Astrocyte (in vitro differentiated cells and primary cell): ENCODE measurements at regions not wholly inside any gene's neighbourhood (a gene's known extent, or its start where the extent isn't known, plus 50 kb on each side); places are given as distances from the start of the nearest gene placed in this dataset.
"Not testable (repeated sequence)": the region's sequence is repeated elsewhere in the genome, so short reads cannot be mapped to it uniquely, and the experiment has no call there.

Source experiments
- DNase-seq: peaks from one replicate; pipeline ENCODE4 v3.0.0-alpha.2; 2010; ENCODE audit warnings: low read depth
- FAIRE-seq: peaks from 2 replicates; lab custom pipeline; 2011; peaks lifted over from hg19 to GRCh38; lab: Jason Lieb, UNC
- H2AFZ ChIP-seq: 2 replicates; pipeline ENCODE4 v1.6.0; 2012; ENCODE audit warnings: low read depth, low read length, inconsistent platforms
- H3K27ac ChIP-seq: 2 replicates; pipeline ENCODE4 v1.5.1; 2011; ENCODE audit warnings: low read depth, low read length, inconsistent platforms
- H3K27me3 ChIP-seq: 2 replicates; pipeline ENCODE4 v1.6.0; 2011; ENCODE audit warnings: low read length, inconsistent platforms; ENCODE audit not compliant: insufficient read depth
- H3K36me3 ChIP-seq: 2 replicates; pipeline ENCODE4 v1.5.1; 2011; ENCODE audit warnings: low read length, inconsistent platforms; ENCODE audit not compliant: insufficient read depth
- H3K4me1 ChIP-seq: 2 replicates; pipeline ENCODE4 v1.5.1; 2011; ENCODE audit warnings: low read length, inconsistent platforms; ENCODE audit not compliant: insufficient read depth
- H3K4me2 ChIP-seq: 2 replicates; pipeline ENCODE4 v1.6.0; 2012; ENCODE audit warnings: low read length, inconsistent platforms
- H3K4me3 ChIP-seq: 2 replicates; pipeline ENCODE4 v1.5.1; 2011; ENCODE audit warnings: low read depth, mild to moderate bottlenecking, low read length, inconsistent platforms; ENCODE audit not compliant: insufficient read depth
- H3K79me2 ChIP-seq: 2 replicates; pipeline ENCODE4 v1.6.0; 2012; ENCODE audit warnings: mild to moderate bottlenecking, low read length, inconsistent platforms; ENCODE audit not compliant: insufficient read depth
- H3K9ac ChIP-seq: 2 replicates; pipeline ENCODE4 v1.6.0; 2012; ENCODE audit warnings: mild to moderate bottlenecking, low read length, inconsistent platforms
- H3K9me3 ChIP-seq: 2 replicates; pipeline ENCODE4 v1.5.1; 2012; ENCODE audit warnings: low read depth, mild to moderate bottlenecking, low read length, inconsistent platforms; ENCODE audit not compliant: insufficient read depth
- H4K20me1 ChIP-seq: 2 replicates; pipeline ENCODE4 v1.6.0; 2012; ENCODE audit warnings: low read length, inconsistent platforms; ENCODE audit not compliant: insufficient read depth
- H3K27ac Mint-ChIP-seq: one replicate; pipeline ENCODE4 v1.8.0; 2021; ENCODE audit warnings: mild to moderate bottlenecking, mixed read lengths; ENCODE audit not compliant: unreplicated experiment
- H3K27me3 Mint-ChIP-seq: one replicate; pipeline ENCODE4 v1.8.0; 2021; ENCODE audit warnings: low read depth, mixed read lengths; ENCODE audit not compliant: unreplicated experiment
- H3K36me3 Mint-ChIP-seq: one replicate; pipeline ENCODE4 v1.8.0; 2021; ENCODE audit warnings: low read depth, mixed read lengths; ENCODE audit not compliant: unreplicated experiment
- H3K4me1 Mint-ChIP-seq: one replicate; pipeline ENCODE4 v1.8.0; 2021; ENCODE audit warnings: low read depth, mixed read lengths; ENCODE audit not compliant: unreplicated experiment
- H3K4me3 Mint-ChIP-seq: one replicate; pipeline ENCODE4 v1.8.0; 2021; ENCODE audit warnings: mild to moderate bottlenecking, moderate library complexity, mixed read lengths; ENCODE audit not compliant: unreplicated experiment
- H3K9me3 Mint-ChIP-seq: one replicate; pipeline ENCODE4 v1.8.0; 2021; ENCODE audit warnings: mild to moderate bottlenecking, mixed read lengths; ENCODE audit not compliant: unreplicated experiment
- EZH2 ChIP-seq: IDR thresholded peaks from 2 replicates; pipeline ENCODE4 v1.6.1; 2012; ENCODE audit warnings: mild to moderate bottlenecking, low read length, inconsistent platforms; ENCODE audit not compliant: insufficient read depth
- TF ChIP-seq, protein P1 (sequence below): IDR thresholded peaks from 2 replicates; pipeline ENCODE4 v1.5.1; 2011; ENCODE audit warnings: low read depth, mild to moderate bottlenecking, inconsistent platforms, low read length, moderate library complexity; ENCODE audit not compliant: insufficient read depth

DNA sequence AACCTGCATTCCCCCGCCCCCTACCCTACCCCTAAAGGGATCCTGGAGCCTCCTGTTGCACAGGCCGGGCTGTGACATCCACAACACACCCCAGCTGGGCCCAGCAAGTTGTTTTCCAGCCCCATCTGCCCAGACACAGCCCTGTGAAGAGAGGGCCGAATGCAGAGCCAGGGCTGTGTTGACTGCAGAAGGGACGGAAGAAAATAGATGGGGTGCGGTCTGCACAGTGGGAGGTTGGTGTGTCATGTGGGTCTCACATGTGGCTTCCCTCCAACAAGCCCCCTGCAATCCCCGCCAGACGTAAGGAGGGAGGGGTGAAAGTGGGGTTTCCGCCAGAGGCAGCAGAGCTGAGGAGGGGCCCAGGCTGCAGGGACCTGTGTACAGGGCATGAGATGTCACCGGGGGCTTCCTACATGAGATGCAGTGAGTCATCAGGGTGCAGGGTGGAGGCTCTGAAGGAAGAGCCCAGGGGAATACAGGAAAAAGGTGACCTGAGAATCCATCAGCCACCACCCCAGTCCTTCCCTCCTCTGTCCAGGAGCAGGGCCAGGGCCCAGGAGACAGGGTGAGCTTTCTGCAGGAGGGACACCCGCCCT is 60.2 kb upstream of the SULF2 start:
- H3K36me3 ChIP-seq, H3K4me1 Mint-ChIP-seq, H3K36me3 Mint-ChIP-seq, H3K9ac ChIP-seq, H3K9me3 Mint-ChIP-seq, H4K20me1 ChIP-seq, H3K27me3 ChIP-seq, H3K4me3 Mint-ChIP-seq, H3K9me3 ChIP-seq, H3K27ac Mint-ChIP-seq, H3K4me3 ChIP-seq, H3K4me1 ChIP-seq, DNase-seq, H3K27ac ChIP-seq, H2AFZ ChIP-seq, H3K4me2 ChIP-seq, H3K79me2 ChIP-seq, FAIRE-seq: not testable (repeated sequence)
- H3K27me3 Mint-ChIP-seq, result peaks cover 18% of the 10 kb centered on the region

DNA sequence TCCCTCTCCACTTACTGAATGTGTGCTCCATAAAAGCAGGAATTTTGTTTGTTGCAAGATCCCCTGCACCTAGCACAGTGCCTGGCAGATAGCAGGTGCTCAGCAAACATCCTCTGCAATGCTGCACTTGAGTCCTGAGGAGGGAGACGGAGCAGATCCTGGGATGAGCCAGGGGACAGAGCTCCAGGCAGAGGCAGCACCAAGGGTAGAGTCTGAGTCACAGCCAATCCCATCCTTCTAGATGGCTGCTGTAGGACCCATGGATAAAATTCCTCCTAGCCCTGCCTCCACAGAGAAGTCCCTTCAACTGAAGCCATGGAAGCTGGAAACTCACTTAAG is 59.3 kb upstream of the SULF2 start:
- H3K4me1 Mint-ChIP-seq, H3K36me3 ChIP-seq, H3K36me3 Mint-ChIP-seq, H3K4me3 ChIP-seq, H3K27ac Mint-ChIP-seq, H2AFZ ChIP-seq, H3K9me3 ChIP-seq, H3K9me3 Mint-ChIP-seq, H3K9ac ChIP-seq, H3K4me3 Mint-ChIP-seq, H4K20me1 ChIP-seq, H3K79me2 ChIP-seq, H3K27ac ChIP-seq, DNase-seq, H3K4me1 ChIP-seq, H3K4me2 ChIP-seq, FAIRE-seq, H3K27me3 ChIP-seq: not testable (repeated sequence)
- peaks cover 22% of the 10 kb centered on the region for H3K27me3 Mint-ChIP-seq

DNA sequence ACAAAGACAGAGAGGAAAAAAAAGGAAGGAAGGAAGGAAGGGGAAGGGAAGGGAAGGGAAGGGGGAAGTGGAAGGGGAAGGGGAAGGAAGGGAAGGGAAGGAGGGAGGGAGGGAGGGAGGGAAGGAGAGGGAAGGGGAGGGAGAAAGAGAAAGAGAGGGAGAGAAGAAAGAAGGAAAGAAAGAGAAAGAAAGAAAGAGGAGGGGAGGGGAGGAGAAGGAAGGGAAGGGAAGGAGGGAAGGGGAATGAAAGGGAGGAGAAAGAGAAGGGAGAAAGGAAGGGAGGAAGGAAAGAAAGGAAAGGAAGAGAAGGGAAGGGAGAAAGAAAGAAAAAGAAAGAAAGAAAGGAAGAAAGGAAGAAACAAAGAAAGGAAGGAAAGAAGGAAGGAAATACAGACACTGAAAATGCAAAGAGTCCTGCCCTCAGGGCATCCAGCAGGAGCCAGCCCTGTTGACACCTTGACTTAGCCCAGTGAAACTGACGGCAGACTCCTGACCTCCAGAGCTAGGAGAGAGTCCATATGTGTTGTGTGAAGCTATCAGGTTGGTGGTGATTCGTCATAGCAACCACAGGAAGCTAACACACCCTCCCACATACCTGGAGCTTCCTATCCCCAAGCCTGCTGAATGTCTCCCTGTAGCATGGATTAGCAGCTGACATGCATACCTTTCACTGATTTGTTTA is 58.7 kb upstream of the SULF2 start:
- Mint-ChIP-seq H3K4me3 (no peak overlapping the region), H3K4me1 (peaks cover 9% of the 10 kb centered on the region), H3K27ac (no peak overlapping the region), H3K27me3 (peaks cover 22% of the 10 kb centered on the region), H3K36me3 (no peaks in the 10 kb centered on the region), H3K9me3 (no peaks in the 10 kb centered on the region)
- TF ChIP-seq EZH2, result no peak
- TF ChIP-seq, protein P1, sequence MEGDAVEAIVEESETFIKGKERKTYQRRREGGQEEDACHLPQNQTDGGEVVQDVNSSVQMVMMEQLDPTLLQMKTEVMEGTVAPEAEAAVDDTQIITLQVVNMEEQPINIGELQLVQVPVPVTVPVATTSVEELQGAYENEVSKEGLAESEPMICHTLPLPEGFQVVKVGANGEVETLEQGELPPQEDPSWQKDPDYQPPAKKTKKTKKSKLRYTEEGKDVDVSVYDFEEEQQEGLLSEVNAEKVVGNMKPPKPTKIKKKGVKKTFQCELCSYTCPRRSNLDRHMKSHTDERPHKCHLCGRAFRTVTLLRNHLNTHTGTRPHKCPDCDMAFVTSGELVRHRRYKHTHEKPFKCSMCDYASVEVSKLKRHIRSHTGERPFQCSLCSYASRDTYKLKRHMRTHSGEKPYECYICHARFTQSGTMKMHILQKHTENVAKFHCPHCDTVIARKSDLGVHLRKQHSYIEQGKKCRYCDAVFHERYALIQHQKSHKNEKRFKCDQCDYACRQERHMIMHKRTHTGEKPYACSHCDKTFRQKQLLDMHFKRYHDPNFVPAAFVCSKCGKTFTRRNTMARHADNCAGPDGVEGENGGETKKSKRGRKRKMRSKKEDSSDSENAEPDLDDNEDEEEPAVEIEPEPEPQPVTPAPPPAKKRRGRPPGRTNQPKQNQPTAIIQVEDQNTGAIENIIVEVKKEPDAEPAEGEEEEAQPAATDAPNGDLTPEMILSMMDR, result no peak
- Histone ChIP-seq H3K79me2 (no peaks in the 10 kb centered on the region), H3K4me3 (no peak overlapping the region), H3K4me1 (no peaks in the 10 kb centered on the region), H2AFZ (no peak overlapping the region), H3K27ac (no peak overlapping the region), H3K9me3 (no peaks in the 10 kb centered on the region), H3K9ac (no peak overlapping the region), H4K20me1 (no peaks in the 10 kb centered on the region), H3K27me3 (peaks cover 3% of the 10 kb centered on the region), H3K4me2 (no peak overlapping the region), H3K36me3 (no peaks in the 10 kb centered on the region)
- FAIRE-seq, result no peak
- DNase-seq, result no peak

DNA sequence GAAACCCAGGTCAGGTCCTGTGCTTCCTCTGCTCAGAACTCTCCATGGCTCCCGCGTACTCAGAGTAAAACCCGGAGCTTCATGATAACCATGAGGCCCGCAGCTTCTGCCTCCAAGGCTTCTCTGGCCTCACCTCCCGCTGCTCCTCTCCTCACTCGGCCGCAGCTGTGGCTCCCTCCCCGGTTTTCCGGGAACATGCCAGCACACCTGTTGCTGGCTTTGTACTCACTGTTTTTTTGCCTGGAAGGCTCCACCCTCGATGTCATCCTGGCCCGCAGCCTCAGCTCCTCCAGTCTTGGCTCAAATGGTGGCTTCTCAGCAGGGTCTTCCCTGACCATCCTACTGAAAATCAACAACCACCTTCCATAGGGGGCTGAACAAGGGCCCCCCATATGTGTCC is 57.7 kb upstream of the SULF2 start:
- not testable (repeated sequence) for H3K79me2 ChIP-seq, H2AFZ ChIP-seq, H4K20me1 ChIP-seq, H3K4me3 Mint-ChIP-seq, H3K4me1 ChIP-seq, H3K27ac ChIP-seq, H3K27ac Mint-ChIP-seq, H3K9me3 ChIP-seq, H3K4me1 Mint-ChIP-seq, H3K4me3 ChIP-seq, H3K9me3 Mint-ChIP-seq, FAIRE-seq, H3K27me3 ChIP-seq, DNase-seq, H3K36me3 ChIP-seq, H3K9ac ChIP-seq, H3K4me2 ChIP-seq, H3K36me3 Mint-ChIP-seq
- peaks cover 19% of the 10 kb centered on the region for H3K27me3 Mint-ChIP-seq

DNA sequence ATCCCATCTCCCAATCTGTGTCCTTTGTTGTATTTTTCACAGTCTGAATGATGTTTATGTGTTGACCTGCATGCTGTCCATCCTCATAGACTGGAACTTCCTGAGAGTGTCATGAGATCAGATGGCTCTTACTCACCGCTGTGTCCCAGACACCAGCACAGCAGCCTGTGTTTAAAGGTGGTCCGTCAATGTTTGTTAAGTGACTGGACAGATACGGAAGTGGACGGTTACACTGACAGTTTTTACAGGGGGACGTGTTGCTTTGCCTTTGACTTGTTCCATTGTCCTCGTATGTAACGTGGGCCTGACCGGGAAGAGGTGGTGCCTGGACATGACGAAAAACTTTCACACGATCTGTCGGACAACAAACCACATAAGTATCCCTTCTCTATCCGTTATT is 56.7 kb upstream of the SULF2 start:
- not testable (repeated sequence) for H3K36me3 Mint-ChIP-seq, H4K20me1 ChIP-seq, H3K9me3 ChIP-seq, H3K4me2 ChIP-seq, H3K4me1 ChIP-seq, H2AFZ ChIP-seq, H3K4me3 ChIP-seq, H3K79me2 ChIP-seq, H3K4me1 Mint-ChIP-seq, H3K27ac Mint-ChIP-seq, FAIRE-seq, H3K36me3 ChIP-seq, H3K9ac ChIP-seq, H3K27ac ChIP-seq, H3K27me3 ChIP-seq, H3K4me3 Mint-ChIP-seq, DNase-seq, H3K9me3 Mint-ChIP-seq
- peaks cover 19% of the 10 kb centered on the region for H3K27me3 Mint-ChIP-seq
